ENCODE measurements at regions not wholly inside any gene's neighbourhood (a gene's known extent, or its start where the extent isn't known, plus 50 kb on each side); places are given as distances from the start of the nearest gene placed in this dataset.

- no peak for DNase-seq
Measured at GRCh38 chr13:103308667-103309066, 242.4 kb upstream of the SLC10A2 start.

GRCh38 chr13:103306163-103306562 lies 239.9 kb upstream of the SLC10A2 start:
- DNase-seq: no peak

- no peak for DNase-seq
Measured at GRCh38 chr13:103303078-103303651, 236.9 kb upstream of the SLC10A2 start.

GRCh38 chr13:103302676-103303075 lies 236.5 kb upstream of the SLC10A2 start:
- DNase-seq: no peak

GRCh38 chr13:103299079-103299478 lies 232.9 kb upstream of the SLC10A2 start:
- no peak for DNase-seq

GRCh38 chr13:103297083-103297482 lies 230.9 kb upstream of the SLC10A2 start:
- DNase-seq: no peak

- no peak for DNase-seq
Measured at GRCh38 chr13:103291798-103292572, 225.8 kb upstream of the SLC10A2 start.

GRCh38 chr13:103291226-103291625 lies 225.0 kb upstream of the SLC10A2 start:
- no peak for DNase-seq

GRCh38 chr13:103289681-103290080 lies 223.5 kb upstream of the SLC10A2 start:
- no peak for DNase-seq

GRCh38 chr13:103288114-103288513 lies 221.9 kb upstream of the SLC10A2 start:
- no peak for DNase-seq

- DNase-seq: no peak
Measured at GRCh38 chr13:103287659-103288058, 221.4 kb upstream of the SLC10A2 start.

GRCh38 chr13:103284466-103284865 lies 218.2 kb upstream of the SLC10A2 start:
- no peak for DNase-seq

- DNase-seq: no peak
Measured at GRCh38 chr13:103283451-103283820, 217.2 kb upstream of the SLC10A2 start.

GRCh38 chr13:103282571-103283450 lies 216.6 kb upstream of the SLC10A2 start:
- no peak for DNase-seq

GRCh38 chr13:103277959-103278694 lies 211.9 kb upstream of the SLC10A2 start:
- no peak for DNase-seq

- DNase-seq: no peak
Measured at GRCh38 chr13:103276775-103277498, 210.7 kb upstream of the SLC10A2 start.

GRCh38 chr13:103275722-103276121 lies 209.5 kb upstream of the SLC10A2 start:
- DNase-seq: no peak

GRCh38 chr13:103275081-103275480 lies 208.9 kb upstream of the SLC10A2 start:
- no peak for DNase-seq

GRCh38 chr13:103273825-103274224 lies 207.6 kb upstream of the SLC10A2 start:
- DNase-seq: no peak

GRCh38 chr13:103272770-103273169 lies 206.6 kb upstream of the SLC10A2 start:
- DNase-seq: no peak

GRCh38 chr13:103263448-103263847 lies 197.2 kb upstream of the SLC10A2 start:
- no peak for DNase-seq

GRCh38 chr13:103255587-103256301 lies 189.5 kb upstream of the SLC10A2 start:
- no peak for DNase-seq

Measured in activated naive CD4-positive, alpha-beta T cell treated with Interleukin-2 at 50 U/mL for 16 hours (primary cell).